ENCODE measurements at regions not wholly inside any gene's neighbourhood (a gene's known extent, or its start where the extent isn't known, plus 50 kb on each side); places are given as distances from the start of the nearest gene placed in this dataset.
"Not testable (repeated sequence)": the region's sequence is repeated elsewhere in the genome, so short reads cannot be mapped to it uniquely, and the experiment has no call there.

DNA sequence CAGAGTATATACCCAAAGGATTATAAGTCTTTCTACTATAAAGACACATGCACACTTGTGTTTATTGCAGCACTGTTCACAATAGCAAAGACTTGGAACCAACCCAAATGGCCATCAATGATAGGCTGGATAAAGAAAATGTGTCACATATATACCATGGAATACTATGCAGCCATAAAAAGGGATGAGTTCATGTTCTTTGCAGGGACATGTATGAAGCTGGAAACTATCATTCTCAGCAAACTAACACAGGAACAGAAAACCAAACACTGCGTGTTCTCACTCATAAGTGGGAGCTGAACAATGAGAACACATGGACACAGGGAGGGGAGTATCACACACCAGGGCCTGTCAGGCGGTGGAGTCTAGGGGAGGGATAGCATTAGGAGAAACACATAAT, 281.7 kb upstream of the MEF2C start:
- H3K9me3 ChIP-seq (ENCODE audit: control insufficient read depth, insufficient read depth, low read length); H3K4me3 ChIP-seq (ENCODE audit: low read depth, low read length); DNase-seq (ENCODE audit: low read depth in 4 of 6, low spot score in 6 of 6); H3K4me1 ChIP-seq (ENCODE audit: control insufficient read depth, insufficient read depth, low read length); H3K36me3 ChIP-seq (ENCODE audit: control insufficient read depth, insufficient read depth, low read length); H3K27ac ChIP-seq (ENCODE audit: low read depth, low read length); H3K27me3 ChIP-seq (ENCODE audit: control insufficient read depth, insufficient read depth, low read length): not testable (repeated sequence)
- WGBS (ENCODE audit: insufficient coverage), result 100% methylated on average over 1 of the region's 2 CpGs

DNA sequence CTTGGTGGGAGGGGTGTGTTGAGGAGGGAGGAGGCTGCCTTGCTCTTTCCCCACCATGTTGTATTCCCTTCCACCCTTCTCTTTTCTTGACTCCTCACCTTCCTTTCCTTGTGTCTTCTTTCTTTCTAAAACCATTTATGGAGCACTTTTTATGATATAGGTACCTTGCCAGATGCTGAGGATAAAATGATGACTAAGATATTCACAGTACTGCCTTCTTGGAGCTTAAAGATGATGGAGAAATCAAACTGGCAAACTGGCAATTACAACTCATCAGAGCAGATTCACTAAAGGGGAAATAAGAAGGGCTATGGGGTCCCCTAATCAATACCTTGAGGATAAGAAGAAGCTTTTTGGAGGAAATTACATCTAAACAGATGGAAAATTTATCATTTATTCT, 273.2 kb upstream of the MEF2C start:
- H3K27ac ChIP-seq (ENCODE audit: low read depth, low read length), result no peak overlapping the region
- H3K9me3 ChIP-seq (ENCODE audit: control insufficient read depth, insufficient read depth, low read length), result no peaks in the 10 kb centered on the region
- DNase-seq (ENCODE audit: low read depth in 4 of 6, low spot score in 6 of 6), result no peak
- H3K27me3 ChIP-seq (ENCODE audit: control insufficient read depth, insufficient read depth, low read length), result no peaks in the 10 kb centered on the region
- H3K4me3 ChIP-seq (ENCODE audit: low read depth, low read length), result no peak overlapping the region
- no peaks in the 10 kb centered on the region for H3K36me3 ChIP-seq (ENCODE audit: control insufficient read depth, insufficient read depth, low read length)
- no peaks in the 10 kb centered on the region for H3K4me1 ChIP-seq (ENCODE audit: control insufficient read depth, insufficient read depth, low read length)

DNA sequence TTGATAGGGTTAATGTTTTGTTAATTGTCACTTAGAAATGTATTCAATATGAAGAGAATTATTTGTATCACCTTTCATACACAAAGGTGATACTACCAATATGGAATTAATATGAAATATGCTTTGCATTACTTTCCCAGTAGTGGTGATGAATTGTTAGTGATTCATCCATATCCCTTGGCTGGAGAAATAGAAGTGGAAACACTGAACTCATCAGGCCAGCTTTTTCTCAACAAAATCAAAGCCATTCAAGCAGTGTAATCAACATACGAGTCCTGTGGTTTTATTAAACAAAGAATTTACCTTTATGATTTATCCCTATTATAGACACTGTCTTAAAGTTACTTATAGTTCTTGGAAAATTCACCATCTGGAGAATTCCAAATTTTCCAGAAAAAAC, 264.0 kb upstream of the MEF2C start:
- Histone ChIP-seq H3K9me3 (ENCODE audit: control insufficient read depth, insufficient read depth, low read length) (no peaks in the 10 kb centered on the region), H3K27ac (ENCODE audit: low read depth, low read length) (no peak overlapping the region), H3K4me3 (ENCODE audit: low read depth, low read length) (no peak overlapping the region), H3K27me3 (ENCODE audit: control insufficient read depth, insufficient read depth, low read length) (no peaks in the 10 kb centered on the region), H3K36me3 (ENCODE audit: control insufficient read depth, insufficient read depth, low read length) (no peaks in the 10 kb centered on the region), H3K4me1 (ENCODE audit: control insufficient read depth, insufficient read depth, low read length) (no peaks in the 10 kb centered on the region)
- WGBS (ENCODE audit: insufficient coverage), result no CpG with 5 or more reads among the region's 1 CpG
- no peak for DNase-seq (ENCODE audit: low read depth in 4 of 6, low spot score in 6 of 6)

DNA sequence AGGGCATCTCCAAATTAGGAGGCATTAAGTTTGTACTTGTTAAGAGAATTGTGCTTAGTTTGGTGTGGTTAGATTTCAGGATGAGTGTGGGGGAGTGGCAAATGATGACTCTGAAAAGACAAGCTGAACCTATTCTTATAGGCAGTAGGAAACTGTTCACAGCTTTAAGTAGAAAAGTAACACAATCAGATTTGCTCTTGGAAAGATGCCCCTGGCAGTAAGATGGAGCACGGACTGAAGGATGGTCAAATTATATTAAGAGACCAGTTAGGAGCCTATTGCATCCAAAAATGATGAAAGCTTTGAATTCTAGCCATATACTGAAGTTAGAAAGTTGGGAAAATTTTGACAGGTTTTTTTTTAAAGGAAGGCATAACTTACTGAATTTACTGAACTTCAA, 254.2 kb upstream of the MEF2C start:
- peak in 1 of 6 donors; percentile 12 for DNase-seq (ENCODE audit: low read depth in 4 of 6, low spot score in 6 of 6)
- H3K4me3 ChIP-seq (ENCODE audit: low read depth, low read length), result no peak overlapping the region
- WGBS (ENCODE audit: insufficient coverage), result 100% methylated on average over 1 of the region's 1 CpG
- H3K4me1 ChIP-seq (ENCODE audit: control insufficient read depth, insufficient read depth, low read length), result no peaks in the 10 kb centered on the region
- H3K36me3 ChIP-seq (ENCODE audit: control insufficient read depth, insufficient read depth, low read length), result no peaks in the 10 kb centered on the region
- no peaks in the 10 kb centered on the region for H3K27me3 ChIP-seq (ENCODE audit: control insufficient read depth, insufficient read depth, low read length)
- no peaks in the 10 kb centered on the region for H3K9me3 ChIP-seq (ENCODE audit: control insufficient read depth, insufficient read depth, low read length)
- H3K27ac ChIP-seq (ENCODE audit: low read depth, low read length), result no peak overlapping the region

DNA sequence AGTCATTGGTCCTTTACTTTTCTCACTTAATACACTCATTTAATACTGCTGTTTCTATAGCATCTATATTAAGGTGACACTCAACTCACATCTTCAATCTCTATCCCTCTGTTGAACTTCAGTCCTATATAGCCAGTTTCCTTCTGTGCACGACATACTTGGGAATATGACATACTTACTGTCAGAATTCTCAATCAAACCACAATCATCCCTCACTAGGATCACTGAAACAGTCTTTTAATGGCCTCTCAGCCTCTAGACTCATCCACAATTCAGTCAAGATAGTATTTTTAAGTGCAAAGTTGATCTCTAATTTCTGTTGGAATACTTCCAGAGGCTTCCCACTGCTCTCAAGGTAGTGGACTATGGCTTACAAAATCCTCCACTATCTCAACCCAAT, 251.0 kb upstream of the MEF2C start:
- WGBS (ENCODE audit: insufficient coverage), result 100% methylated on average over 1 of the region's 1 CpG
- Histone ChIP-seq H3K27ac (ENCODE audit: low read depth, low read length) (no peak overlapping the region), H3K9me3 (ENCODE audit: control insufficient read depth, insufficient read depth, low read length) (no peaks in the 10 kb centered on the region), H3K36me3 (ENCODE audit: control insufficient read depth, insufficient read depth, low read length) (no peaks in the 10 kb centered on the region), H3K4me1 (ENCODE audit: control insufficient read depth, insufficient read depth, low read length) (no peaks in the 10 kb centered on the region), H3K27me3 (ENCODE audit: control insufficient read depth, insufficient read depth, low read length) (no peaks in the 10 kb centered on the region), H3K4me3 (ENCODE audit: low read depth, low read length) (no peak overlapping the region)
- no peak for DNase-seq (ENCODE audit: low read depth in 4 of 6, low spot score in 6 of 6)

DNA sequence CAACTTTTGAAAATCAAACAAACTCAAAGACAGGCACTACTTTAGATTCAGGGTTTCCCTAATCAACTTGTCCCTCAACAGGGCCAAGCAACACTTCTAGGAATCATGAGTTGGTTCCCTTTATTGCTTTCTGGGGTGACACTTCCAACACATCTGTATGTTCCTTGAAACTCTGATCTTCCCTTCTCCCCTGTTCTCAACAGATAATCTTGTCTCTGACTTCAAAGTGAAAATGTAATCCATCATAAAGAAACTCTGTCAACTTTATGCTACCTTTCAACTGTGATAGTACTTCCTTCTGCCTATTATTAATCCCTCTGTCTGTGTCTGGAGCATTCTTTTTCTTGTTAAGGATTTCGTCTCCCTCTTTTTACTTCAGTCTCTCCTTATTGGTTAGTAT, 250.1 kb upstream of the MEF2C start:
- WGBS (ENCODE audit: insufficient coverage), result no CpG with 5 or more reads among the region's 1 CpG
- DNase-seq (ENCODE audit: low read depth in 4 of 6, low spot score in 6 of 6), result no peak
- Histone ChIP-seq H3K4me1 (ENCODE audit: control insufficient read depth, insufficient read depth, low read length) (no peaks in the 10 kb centered on the region), H3K27ac (ENCODE audit: low read depth, low read length) (no peak overlapping the region), H3K27me3 (ENCODE audit: control insufficient read depth, insufficient read depth, low read length) (no peaks in the 10 kb centered on the region), H3K9me3 (ENCODE audit: control insufficient read depth, insufficient read depth, low read length) (no peaks in the 10 kb centered on the region), H3K36me3 (ENCODE audit: control insufficient read depth, insufficient read depth, low read length) (no peaks in the 10 kb centered on the region), H3K4me3 (ENCODE audit: low read depth, low read length) (no peak overlapping the region)

DNA sequence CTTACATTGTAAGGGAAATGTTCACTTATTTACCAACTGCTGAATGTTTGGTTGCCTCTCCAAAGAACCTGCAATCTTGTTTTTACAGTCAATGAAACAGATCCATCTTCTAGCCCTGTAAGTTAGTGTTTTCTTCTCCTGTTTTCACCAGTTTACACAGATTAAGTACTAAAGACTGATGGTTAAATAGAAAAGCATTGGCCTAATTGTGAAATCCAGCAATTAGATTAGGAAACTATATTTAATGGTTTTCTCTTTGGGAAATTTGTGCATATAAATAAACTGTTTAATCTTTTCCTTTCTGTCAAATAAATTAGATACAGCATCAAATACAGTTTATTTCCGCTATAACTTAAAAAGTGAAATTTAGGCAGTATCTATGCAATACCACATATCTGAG, 247.9 kb upstream of the MEF2C start:
- H3K4me3 ChIP-seq (ENCODE audit: low read depth, low read length), result no peak overlapping the region
- no peaks in the 10 kb centered on the region for H3K4me1 ChIP-seq (ENCODE audit: control insufficient read depth, insufficient read depth, low read length)
- no peak overlapping the region for H3K27ac ChIP-seq (ENCODE audit: low read depth, low read length)
- no peak for DNase-seq (ENCODE audit: low read depth in 4 of 6, low spot score in 6 of 6)
- no CpG with 5 or more reads among the region's 1 CpG for WGBS (ENCODE audit: insufficient coverage)
- H3K27me3 ChIP-seq (ENCODE audit: control insufficient read depth, insufficient read depth, low read length), result no peaks in the 10 kb centered on the region
- no peaks in the 10 kb centered on the region for H3K9me3 ChIP-seq (ENCODE audit: control insufficient read depth, insufficient read depth, low read length)
- no peaks in the 10 kb centered on the region for H3K36me3 ChIP-seq (ENCODE audit: control insufficient read depth, insufficient read depth, low read length)

DNA sequence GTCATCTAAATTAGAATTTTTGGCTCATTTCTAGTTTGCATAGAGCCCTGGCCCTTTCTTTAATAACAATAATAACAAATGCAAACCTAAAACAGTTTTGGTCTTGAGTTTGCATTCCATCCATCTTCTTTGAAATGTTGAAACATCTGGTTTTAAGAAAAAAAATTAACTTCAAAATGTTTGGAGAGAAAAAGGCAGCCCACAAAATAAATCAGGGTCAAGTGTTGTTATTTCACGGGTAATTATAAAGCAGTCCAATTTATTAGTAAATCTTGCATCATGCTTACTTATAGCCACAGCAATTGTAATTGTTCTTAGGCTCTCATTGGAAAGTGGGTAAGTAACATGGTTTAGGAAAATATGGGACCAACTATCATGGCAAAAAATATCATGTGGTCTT, 247.0 kb upstream of the MEF2C start:
- Histone ChIP-seq H3K9me3 (ENCODE audit: control insufficient read depth, insufficient read depth, low read length) (no peaks in the 10 kb centered on the region), H3K27me3 (ENCODE audit: control insufficient read depth, insufficient read depth, low read length) (no peaks in the 10 kb centered on the region), H3K27ac (ENCODE audit: low read depth, low read length) (no peak overlapping the region), H3K4me1 (ENCODE audit: control insufficient read depth, insufficient read depth, low read length) (no peaks in the 10 kb centered on the region), H3K36me3 (ENCODE audit: control insufficient read depth, insufficient read depth, low read length) (no peaks in the 10 kb centered on the region), H3K4me3 (ENCODE audit: low read depth, low read length) (no peak overlapping the region)
- DNase-seq (ENCODE audit: low read depth in 4 of 6, low spot score in 6 of 6), result no peak
- no CpG with 5 or more reads among the region's 1 CpG for WGBS (ENCODE audit: insufficient coverage)

DNA sequence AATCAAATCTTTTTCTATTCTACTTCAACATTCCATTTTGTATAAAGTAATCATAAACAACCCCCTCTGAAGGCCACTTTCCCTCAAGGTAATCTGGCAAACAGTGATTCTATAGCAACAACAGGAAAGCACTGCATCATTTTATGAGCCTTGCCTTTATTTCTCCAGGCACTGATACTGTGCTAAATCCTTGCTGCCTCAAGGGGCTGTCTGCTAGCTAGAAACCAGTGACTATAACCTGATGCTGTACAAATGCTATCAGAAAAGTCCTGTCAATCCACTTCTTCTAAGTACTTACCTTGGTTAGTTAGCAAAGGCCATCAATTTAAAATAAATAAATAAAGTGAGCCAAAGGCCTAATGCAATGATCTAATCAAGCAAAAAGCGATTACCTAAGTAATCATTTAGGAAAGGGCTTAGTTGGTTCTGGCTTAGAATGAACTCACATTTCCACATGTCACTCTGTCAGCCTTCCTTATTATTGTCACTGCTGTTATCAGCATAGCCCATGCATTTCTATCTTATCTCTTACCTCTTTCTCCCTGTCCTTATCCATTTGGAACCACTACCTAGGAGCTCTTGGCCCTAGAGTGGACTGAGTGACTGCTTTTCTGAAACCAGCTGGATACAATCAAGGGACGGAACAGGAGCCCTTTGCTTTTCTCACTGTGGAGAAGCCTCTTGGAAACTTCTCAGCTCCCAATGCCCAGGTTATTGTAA, 246.1 kb upstream of the MEF2C start:
- Histone ChIP-seq H3K4me3 (ENCODE audit: low read depth, low read length) (no peak overlapping the region), H3K9me3 (ENCODE audit: control insufficient read depth, insufficient read depth, low read length) (no peaks in the 10 kb centered on the region), H3K27ac (ENCODE audit: low read depth, low read length) (no peak overlapping the region), H3K4me1 (ENCODE audit: control insufficient read depth, insufficient read depth, low read length) (no peaks in the 10 kb centered on the region), H3K27me3 (ENCODE audit: control insufficient read depth, insufficient read depth, low read length) (no peaks in the 10 kb centered on the region), H3K36me3 (ENCODE audit: control insufficient read depth, insufficient read depth, low read length) (no peaks in the 10 kb centered on the region)
- WGBS (ENCODE audit: insufficient coverage), result 75% methylated on average over 1 of the region's 2 CpGs
- peak in 1 of 6 donors; percentile 58 for DNase-seq (ENCODE audit: low read depth in 4 of 6, low spot score in 6 of 6)

DNA sequence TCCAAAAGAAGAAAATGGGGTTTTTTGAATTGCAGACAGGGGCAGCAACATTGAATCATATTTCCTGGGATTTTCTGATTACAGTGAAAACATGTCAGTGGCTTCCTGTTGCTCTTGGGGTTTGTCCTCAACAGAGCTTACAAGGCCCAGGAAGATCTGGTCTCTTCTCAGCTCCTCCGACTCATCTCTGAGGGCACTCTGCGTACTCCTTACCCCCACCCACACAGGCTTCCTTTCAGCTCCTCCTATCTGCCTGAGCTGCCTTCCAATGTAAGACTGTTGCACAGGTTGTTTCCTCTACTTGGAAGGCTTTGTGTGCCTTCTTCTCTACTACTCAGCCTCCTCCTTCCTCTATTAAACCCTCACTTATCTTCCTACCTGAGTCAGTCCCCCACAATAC, 245.1 kb upstream of the MEF2C start:
- Histone ChIP-seq H3K27me3 (ENCODE audit: control insufficient read depth, insufficient read depth, low read length) (no peaks in the 10 kb centered on the region), H3K4me3 (ENCODE audit: low read depth, low read length) (no peak overlapping the region), H3K9me3 (ENCODE audit: control insufficient read depth, insufficient read depth, low read length) (no peaks in the 10 kb centered on the region), H3K27ac (ENCODE audit: low read depth, low read length) (no peak overlapping the region), H3K4me1 (ENCODE audit: control insufficient read depth, insufficient read depth, low read length) (no peaks in the 10 kb centered on the region), H3K36me3 (ENCODE audit: control insufficient read depth, insufficient read depth, low read length) (no peaks in the 10 kb centered on the region)
- DNase-seq (ENCODE audit: low read depth in 4 of 6, low spot score in 6 of 6), result no peak
- WGBS (ENCODE audit: insufficient coverage), result 85% methylated on average over 2 of the region's 2 CpGs
